HG03175 (cell line): ENCODE measurements at regions not wholly inside any gene's neighbourhood (a gene's known extent, or its start where the extent isn't known, plus 50 kb on each side); places are given as distances from the start of the nearest gene placed in this dataset.

Source experiments
- ATAC-seq: cut with Tn5 transposase; IDR thresholded peaks from one replicate; pipeline ENCODE4 v1.9.1; 2021; ENCODE audit warnings: mild to moderate bottlenecking, moderate library complexity; ENCODE audit not compliant: unreplicated experiment

DNA sequence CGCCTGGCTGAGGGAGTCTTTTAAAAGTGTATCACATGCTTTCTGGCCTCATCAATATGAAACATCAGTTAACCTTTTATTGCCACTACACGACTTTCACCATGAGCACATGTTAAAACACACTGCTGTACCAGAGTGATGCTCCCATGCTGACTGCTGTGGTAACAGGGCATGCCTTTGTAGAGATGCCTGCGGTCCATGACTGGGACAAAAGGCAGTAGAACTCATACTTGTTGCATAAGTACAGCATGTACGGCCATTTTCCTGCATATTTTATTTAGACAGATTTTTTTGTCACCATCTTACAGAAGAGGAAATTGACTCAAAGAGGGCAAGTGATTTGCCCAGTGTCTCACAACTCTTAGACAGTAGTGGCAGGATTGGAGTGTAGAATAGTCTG, 105.7 kb upstream of the ADAMTSL1 start:
- no peak for ATAC-seq

DNA sequence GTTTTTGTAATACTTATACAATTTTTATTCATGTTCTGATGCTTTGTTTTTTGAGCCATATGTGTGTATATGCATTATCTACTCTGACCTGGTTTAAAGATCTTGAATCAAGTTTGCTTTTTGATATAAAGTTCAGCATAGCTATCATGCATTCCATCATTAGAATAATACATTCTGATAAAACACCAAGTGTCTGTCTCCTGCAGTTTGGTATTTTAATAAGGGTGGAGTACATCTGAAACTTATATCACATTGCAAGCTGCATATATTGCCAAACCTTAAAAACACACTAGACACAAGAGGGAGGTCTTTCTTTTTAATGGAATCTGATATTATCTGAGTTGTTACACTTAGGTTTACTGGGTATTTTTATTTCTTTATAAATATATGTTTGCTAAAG, 102.8 kb upstream of the ADAMTSL1 start:
- ATAC-seq: no peak

DNA sequence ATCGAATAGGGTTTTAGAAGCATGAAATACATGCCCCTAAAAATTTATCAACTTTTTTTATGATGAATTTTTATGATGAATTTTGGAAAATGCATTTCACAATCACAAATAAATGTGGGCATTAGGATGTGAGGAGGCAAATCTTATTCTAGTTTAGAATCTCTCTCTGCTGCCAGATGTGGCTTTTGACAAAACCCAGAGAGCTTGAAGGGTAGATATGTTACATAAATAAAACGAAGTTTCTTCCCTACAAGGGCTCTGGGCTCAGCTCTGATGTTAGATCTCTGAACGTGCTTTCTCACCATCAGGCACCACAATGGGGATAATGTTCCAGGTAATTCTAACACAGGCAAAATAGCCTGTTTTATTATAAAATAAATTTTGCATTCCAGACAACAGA, 102.3 kb upstream of the ADAMTSL1 start:
- no peak for ATAC-seq

DNA sequence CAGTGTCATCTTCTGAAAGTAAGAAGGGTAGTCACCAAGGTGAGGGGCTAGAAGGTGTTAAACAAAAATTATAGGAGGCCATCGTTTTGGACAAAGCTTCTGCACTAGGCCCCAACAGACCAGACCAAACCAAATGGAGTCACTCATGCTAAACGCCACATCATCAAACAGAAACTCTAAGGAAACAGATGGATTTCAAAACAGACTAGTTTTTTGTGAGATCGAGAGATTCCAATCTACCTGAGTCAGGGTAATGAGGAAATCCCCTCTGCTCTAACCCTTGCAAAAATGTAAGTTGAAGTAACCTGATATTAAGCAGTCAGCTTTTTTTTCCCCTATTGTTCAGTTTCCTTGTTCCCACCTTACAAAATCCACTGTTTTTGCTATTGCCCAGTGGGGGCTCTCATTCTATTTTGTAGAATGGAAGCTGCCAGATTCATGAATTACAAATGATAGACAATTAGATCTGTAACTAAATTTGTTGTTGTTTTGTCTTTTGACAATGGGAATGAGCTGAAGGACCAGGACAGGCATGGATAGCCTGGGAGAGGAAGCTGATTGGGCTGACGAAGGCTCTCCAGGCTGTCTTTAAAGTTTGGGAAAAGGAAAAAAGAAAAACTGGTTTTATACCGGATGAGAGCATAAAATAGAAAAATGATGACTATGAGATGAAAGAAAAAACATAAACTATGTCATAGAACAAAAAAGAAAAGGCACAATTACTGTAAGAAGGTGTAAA, 94.7 kb upstream of the ADAMTSL1 start:
- no peak for ATAC-seq

DNA sequence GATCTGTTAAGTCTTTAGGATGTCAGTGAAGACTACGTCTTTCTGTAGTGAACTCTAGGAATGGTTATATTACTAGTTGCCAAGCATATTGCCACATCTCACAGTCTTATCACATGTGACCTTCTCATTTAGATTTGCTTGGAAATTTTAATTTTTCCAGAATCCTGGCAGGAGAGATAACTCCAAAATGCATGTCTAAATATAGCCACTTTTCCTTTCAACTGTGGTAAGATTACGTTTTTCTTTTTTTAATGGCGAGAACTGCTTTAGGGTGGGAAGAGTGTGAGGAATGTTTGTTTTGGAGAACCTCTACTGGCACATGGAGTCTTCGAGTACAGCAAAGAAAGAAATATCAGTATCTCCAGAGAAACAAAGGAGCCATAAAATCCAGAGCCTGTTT, 91.7 kb upstream of the ADAMTSL1 start:
- no peak for ATAC-seq

DNA sequence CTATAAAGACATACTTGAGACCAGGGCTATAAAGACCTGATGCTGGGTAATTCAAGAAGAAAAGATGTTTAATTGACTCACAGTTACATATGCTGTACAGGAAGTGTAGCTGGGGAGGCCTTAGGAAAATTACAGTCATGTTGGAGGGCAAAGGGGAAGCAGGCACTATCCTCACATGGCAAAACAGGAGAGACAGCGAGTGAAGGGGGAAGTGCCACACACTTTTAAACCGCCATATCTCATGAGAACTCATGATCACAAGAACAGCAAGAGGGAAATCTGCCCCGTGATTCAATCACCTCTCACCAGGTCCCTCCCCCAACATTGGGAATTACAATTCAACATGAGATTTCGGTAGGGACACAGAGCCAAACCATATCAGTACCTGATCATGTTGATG, 89.9 kb upstream of the ADAMTSL1 start:
- no peak for ATAC-seq

DNA sequence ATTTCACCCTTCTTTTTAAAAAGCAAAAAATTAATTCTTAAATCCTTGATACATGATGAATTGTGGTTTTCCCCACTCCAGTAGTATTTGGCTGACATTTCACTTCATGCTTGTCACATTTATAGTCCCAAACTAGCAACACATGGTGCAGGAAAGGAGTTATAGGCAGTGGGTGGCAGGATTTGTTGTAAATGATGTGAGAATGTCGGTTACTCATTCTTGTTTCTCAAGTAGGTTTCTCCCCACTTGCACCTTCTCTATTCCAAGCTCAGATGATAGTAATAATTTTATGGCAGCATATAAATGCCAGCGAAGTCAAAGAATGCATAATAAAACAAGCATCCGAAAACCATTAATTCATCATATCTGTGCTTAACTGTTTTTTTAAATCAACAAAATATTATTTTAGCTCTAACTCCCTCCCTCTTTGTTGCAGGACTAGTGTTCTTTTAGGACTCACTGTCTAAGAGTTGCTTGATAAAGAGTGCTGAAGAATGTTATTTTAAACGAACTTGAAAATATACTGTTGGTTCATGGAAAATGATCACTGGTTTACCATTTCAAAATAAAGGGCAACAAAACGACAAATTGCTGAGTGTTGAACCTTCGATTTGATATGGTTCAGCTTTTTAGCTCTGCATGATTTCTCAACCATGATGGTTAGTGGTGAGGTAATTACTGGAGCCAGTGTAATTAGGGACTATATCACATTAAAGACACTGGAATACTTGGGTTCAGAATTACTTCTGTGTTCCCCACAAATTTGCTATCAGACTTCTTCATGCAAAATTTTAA, 88.1 kb upstream of the ADAMTSL1 start:
- ATAC-seq: no peak

DNA sequence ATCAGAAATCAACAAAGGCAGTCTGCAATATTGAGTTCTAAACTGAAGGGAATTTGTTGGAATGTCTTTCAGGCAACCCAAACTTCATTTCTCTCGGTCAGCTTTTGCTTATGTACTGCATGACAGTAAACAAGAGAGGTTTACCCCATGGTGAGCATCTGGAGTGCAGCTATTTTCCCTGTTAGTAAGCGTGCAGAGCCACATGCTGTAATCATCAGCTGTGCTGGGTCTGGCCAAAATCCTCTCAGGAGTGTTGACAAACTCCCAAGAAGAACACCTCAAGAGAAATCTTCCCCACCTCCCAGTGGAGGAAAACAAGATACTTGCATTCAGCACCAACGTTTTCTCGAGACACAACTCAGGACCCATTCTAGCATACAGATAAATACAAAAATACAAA, 83.6 kb upstream of the ADAMTSL1 start:
- ATAC-seq: no peak

DNA sequence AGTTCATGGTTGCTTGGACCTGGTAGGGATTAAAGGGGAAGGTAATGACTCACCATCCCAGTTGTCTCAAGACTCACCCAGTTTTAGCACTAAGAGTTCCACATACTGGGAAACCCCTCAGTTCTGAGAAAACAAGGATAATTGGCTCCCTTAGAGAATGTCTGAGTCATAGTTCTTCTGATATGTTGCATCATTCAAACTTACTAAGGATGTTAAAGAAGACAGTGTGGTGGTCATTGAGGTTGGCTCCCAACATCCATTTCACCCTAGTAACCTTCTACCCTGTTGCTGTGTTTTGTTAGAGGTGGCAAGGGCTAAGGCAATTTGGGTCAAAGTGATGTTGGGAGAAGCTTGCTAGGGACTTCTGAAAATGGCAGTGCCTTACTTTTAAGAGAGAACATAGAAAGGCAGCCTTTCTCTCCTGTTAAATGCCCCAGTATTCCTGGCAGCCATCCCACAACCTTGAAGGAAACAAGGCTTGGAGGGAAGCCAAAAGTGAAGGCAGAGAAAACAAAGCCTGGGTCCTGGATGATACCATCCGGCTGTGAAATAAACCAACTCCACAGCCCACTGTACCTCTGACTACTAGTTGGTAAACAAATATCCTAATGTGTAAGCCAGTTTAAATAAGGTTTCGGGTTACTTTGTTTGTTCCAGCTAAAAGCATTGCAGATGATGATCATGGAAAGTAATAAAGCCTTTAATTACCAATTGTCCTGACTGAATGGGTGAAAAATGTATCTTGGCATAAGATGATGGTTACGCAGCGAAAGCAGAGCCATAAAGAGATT, 80.4 kb upstream of the ADAMTSL1 start:
- no peak for ATAC-seq

DNA sequence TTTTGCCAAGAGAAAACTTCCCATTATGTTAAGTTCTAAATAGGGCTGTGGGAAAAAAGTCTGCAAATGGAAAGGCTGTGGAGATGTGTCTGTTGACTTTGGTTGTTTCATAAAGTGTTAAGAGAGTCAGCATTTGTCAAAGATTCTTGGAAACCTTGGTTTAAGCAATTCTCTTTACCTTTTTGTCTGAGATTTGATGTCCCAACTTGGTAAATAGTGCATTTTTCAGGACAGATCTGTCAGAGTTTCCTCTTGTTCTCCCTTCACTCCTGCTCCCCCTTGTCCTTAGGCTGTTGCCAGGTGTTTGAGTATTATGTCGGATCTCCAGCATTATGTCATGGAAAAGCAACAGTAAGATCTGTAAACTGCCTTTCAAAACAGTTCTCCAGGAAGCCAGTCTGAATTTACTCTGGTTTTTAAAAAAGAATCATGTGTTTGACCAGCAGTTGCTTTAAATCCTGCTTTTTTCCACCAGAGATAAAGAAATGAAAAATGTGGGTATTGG, 79.1 kb upstream of the ADAMTSL1 start:
- no peak for ATAC-seq

DNA sequence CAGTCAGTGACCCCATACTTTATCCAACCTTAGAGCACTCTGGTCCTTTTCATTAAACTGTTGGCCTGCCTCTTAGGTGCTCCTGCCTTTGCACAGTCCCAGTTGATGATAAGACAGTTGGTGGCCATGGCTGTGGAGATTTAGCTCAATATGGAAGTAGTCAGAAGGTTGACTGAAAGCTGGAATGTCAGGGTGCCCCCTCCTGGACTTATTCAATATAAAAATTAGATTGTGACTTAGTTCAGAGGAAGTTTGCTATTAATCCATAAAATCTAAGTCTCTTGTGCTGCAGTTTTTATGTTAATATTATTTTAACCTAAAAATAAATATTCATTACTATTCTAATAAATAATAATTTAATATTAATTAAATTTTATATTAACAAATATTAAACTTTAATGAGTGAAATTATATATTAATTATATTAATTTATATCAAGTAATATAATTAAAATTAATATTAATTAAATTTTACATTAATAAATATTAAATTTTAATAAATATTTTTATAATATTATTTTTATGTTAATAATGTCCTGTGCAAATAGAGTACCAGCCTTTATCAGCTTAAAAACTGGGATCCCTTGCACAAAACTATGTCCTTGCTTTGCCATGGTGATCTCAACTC, 77.7 kb upstream of the ADAMTSL1 start:
- no peak for ATAC-seq

DNA sequence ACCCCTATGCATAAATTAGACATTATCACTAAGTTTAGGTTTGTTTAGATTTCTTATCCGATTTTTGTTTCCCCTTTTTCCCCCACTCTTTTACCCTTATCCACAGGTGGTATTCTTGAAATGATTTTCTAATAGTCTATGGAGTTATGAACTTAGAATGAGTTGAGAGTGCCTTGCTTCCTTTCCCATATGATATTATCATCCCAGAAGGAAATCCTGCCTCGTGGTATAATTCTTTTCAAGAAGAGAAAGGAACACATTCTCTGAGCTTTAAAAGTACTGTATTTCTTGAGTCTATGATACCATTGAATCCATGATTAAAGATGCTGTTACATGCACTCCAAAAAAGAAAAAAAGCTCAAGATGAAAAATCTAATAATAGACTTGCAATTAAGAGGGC, 76.9 kb upstream of the ADAMTSL1 start:
- ATAC-seq: no peak

DNA sequence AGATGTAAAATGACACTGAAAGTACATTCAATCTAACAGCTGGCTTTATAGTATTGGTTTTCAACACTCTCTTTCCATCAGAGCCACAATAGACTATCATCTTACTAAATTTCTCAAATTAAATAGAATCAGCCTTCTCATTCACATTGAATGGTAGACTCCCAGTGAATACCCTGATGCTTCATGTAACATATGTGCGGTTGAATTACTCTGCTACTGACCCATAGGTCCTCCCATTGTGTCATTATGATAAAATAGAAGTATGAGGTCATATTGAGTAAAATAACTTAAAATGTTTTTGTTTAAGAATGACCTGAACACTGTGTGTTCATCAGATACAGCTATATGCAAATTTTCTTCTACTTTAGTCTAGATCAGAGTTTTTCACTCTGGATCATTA, 75.9 kb upstream of the ADAMTSL1 start:
- no peak for ATAC-seq

DNA sequence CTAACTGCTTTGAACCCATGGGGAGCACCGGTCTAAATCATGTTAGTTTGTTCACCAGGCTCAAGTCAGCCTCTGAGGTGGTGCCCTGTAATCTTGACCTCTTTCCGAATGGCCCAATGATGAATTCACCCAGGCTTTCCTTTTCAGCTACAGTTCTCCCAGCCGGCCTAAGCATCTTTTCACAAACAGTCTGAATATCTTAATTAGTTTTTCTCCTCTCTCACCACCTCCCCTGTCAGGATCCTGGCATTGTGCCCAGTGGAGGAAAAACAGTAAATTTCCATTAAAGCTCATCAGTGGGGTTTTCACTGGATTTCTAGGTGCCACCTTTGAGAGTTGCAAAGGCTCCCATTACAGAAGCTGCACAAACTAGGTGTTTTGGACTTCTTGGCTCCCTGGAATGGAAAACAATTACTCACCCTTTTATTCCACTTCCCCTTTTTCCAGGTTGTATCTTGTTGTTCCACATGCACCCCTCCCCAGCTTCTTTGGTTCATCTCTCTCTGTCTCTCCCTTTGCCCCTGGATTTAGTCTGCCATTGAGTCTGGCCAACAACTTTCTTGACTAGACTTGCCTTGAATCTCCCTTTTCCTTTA, 69.4 kb upstream of the ADAMTSL1 start:
- ATAC-seq: no peak

DNA sequence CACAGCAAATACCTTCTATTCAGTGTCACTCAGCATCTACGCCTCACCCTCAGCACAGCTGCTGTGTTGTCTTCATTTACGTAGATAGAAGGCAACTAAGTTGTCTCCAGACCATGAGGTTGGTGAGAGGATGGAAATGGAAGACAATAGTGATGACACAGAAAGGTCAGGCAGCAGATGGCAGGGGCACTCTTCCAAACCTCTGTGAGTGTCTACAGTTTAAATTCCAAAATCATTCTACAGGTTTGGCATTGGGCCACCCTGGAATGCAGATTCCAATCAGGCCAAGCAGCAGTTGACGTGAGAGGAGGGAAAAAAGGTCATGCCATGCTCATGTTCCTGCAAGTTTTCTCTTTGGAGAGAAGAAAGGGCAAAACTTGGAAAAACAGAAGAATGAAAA, 68.7 kb upstream of the ADAMTSL1 start:
- ATAC-seq: no peak

DNA sequence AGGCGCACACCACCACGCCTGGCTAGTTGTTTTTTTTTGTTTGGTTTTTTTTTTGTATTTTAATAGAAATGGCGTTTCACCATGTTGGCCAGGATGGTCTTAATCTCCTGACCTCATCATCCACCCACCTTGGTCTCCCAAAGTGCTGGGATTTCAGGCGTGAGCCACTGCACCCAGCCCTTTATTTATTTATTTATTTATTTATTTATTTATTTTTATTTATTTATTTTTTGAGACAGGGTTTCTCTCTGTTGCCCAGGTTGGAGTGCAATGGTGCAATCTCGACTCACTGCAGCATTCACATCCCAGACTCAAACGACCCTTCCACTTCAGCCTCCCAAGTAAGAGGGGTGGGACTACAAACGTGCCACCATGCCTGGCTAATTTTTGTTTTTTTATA, 63.0 kb upstream of the ADAMTSL1 start:
- ATAC-seq: no peak

DNA sequence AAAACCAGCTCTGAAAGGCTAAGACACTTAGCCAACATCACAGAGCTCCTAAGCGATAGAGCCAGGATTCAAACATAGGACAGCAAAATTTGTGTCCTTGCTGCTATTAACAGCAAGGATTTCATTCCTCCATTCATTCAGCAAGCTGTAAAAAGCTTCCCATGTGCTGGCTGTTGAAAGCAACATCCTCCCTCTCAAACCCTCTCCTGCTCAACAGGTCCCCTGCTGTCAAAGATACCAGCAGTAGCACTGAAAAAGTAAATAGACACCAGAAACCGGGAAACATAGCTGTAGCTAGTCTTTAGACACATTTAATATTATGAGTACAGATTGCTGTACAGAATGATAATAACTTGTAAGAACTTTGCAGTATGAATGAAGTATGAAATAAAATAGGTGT, 52.6 kb upstream of the ADAMTSL1 start:
- ATAC-seq: no peak

DNA sequence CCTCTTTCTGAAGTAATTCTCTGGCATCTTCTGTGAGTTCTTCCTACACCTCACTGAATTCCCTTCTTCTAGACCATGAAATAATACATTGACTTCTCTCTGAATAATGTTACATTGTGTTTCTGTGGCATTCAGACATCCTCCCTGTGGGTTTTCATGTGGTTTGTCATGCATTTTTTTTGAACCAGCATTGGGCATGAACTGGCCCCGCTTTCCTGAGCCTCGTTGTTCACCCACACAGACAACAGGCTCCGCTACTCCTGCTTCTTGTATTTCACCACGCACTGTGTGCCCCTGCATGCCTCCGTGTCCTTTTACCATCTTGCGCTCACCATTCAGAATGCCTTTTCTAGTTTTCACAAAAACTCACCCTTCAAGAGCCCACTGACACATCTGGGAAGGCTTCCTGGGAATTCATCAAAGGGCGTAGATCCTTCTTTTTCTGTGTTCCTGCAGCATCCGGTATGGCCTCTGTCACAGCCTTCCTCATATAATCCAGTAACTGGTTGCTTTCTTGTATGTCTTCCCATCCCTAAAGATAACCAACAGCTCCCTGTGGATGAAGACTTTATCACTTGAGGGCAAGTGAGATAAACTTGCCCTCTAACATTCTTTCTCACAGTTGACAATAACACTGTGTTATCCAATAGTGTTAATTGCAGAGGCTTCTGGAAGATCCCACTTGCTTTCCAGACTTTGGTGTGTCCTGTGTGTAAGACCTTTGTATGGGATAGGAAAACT, 51.5 kb upstream of the ADAMTSL1 start:
- ATAC-seq: no peak

DNA sequence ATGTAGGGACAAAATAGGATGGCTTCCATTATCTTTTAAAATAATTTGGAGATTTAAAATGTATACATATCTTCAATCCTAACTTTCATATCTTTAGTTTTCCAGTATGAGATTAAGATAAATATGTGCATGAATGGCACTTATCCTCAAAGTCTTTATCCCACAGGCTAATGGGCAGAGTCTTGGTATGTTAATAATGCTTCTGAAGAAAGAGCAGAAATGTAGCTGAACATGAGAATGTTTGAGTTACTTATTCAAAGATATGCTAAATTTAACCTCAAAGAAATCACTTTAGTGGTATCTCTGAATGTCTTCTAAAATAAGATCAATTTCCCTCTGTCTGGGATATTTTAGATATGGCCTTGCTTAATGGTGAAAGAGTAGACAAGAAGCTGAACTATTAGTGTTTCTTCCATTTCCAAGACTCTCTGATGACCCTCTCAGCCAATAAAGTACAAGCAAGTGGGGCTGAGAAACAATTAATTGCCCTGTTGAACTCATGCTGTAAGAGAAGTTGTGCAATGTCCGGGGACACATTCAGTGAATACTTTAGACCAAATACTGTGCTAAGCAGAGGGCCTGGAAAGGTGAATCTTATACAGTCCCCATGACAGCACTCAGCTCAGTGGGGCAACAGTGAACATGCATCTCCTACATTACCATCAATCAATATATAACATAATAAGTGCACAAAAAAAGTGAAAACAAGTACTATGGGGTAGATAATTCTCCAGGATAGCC, 50.0 kb upstream of the ADAMTSL1 start:
- no peak for ATAC-seq
